Prostate gland (tissue), 2 donors: ENCODE measurements at regions not wholly inside any gene's neighbourhood (a gene's known extent, or its start where the extent isn't known, plus 50 kb on each side); places are given as distances from the start of the nearest gene placed in this dataset.

ENCODE experiments used
- CTCF ChIP-seq, 4 experiments: fragments of 200-600 bp in 2 of 4; fragments of 450-650 bp in 2 of 4; sonication (generic) in 2 of 4; IDR thresholded peaks; 1 replicate in 3 of 4; 2 replicates in 1 of 4; pipeline ENCODE4 v1.5.1; 2016 to 2019; ENCODE audit warnings: antibody characterized with exemption in 4 of 4, mild to moderate bottlenecking in 2 of 4, moderate library complexity in 2 of 4
- POLR2A ChIP-seq: fragments of 450-650 bp; IDR thresholded peaks from one replicate; pipeline ENCODE4 v1.6.1; 2016; ENCODE audit warnings: antibody characterized with exemption, mild to moderate bottlenecking

GRCh38 chr7:3245721-3246120 lies 55.3 kb upstream of the SDK1 start:
- TF ChIP-seq CTCF (IDR thresholded peaks at IDR 0.05) = no peak
- no peak for TF ChIP-seq POLR2A
